GM21526 (cell line): ENCODE measurements at regions not wholly inside any gene's neighbourhood (a gene's known extent, or its start where the extent isn't known, plus 50 kb on each side); places are given as distances from the start of the nearest gene placed in this dataset.
"Not testable (repeated sequence)": the region's sequence is repeated elsewhere in the genome, so short reads cannot be mapped to it uniquely, and the experiment has no call there.

Experiments used
- ATAC-seq: cut with Tn5 transposase; IDR thresholded peaks from one replicate; pipeline ENCODE4 v1.9.1; 2021; ENCODE audit warnings: moderate library complexity; ENCODE audit not compliant: unreplicated experiment, low FRiP score

DNA sequence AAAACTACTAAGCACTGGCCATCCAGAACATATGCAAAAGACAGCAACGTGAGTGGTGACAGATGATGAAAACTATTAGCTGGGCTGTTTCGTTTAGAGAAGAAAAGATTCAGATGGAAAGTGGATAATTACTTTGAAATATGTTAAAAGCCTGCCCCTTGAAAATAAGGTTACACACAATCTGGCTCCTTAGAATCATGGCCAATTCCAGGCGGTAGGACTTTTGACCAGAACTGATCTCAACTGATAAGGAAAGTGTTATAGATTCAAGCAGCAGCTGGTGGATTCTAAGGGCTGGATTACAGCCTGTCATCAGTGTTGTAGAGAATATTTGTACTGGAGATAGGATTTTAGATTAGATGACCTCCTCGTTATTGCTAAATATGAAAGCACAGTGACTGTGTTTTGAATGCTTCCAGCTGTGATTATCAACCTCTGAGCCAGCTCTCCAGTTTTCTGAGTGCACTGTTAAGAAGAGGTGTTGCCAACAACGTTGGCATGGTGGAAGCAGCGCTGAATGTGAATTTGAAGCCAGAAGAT, 75.1 kb downstream of the KBTBD2 start:
- not testable (repeated sequence) for ATAC-seq

DNA sequence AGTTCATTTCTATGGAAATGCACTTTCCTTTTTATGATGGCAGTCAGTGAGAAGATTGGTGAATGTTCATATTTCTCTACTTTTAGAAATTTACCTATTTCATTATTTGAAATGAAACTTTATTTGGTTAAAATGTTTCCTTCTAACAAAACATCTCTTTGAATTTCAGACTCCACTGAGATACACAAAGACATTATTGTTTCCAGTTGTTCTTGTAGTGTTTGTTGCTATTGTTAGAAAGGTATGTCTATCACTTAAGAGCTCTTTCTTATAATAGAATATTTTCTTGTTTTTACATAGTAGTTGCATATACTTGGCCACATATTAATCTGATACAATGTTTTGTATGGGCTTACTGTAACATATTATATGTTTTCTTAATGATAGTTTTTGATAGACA, 76.8 kb downstream of the KBTBD2 start:
- not testable (repeated sequence) for ATAC-seq

GRCh38 chr7:32809871-32810270, 81.7 kb downstream of the KBTBD2 start:
- ATAC-seq, result no peak

DNA sequence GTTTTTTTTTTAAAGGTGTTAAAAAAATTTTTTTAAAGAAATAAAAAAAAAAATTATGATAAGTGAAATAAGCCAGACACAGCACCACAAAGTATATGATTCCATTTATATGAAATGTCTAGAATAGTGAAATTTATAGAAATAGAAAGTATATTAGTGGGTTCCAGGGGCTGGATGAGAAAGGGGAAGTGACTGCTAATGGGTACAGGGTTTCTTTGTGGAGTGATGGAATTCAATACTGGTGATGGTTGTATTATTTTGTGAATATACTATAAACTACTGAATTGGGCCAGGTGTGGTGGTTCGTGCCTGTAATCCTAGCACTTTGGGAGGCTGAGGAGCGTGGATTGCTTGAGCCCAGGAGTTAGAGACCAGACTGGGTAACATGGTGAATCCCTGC, 82.2 kb downstream of the KBTBD2 start:
- no peak for ATAC-seq

GRCh38 chr7:32803406-32804141, 88.0 kb downstream of the KBTBD2 start:
- no peak for ATAC-seq

DNA sequence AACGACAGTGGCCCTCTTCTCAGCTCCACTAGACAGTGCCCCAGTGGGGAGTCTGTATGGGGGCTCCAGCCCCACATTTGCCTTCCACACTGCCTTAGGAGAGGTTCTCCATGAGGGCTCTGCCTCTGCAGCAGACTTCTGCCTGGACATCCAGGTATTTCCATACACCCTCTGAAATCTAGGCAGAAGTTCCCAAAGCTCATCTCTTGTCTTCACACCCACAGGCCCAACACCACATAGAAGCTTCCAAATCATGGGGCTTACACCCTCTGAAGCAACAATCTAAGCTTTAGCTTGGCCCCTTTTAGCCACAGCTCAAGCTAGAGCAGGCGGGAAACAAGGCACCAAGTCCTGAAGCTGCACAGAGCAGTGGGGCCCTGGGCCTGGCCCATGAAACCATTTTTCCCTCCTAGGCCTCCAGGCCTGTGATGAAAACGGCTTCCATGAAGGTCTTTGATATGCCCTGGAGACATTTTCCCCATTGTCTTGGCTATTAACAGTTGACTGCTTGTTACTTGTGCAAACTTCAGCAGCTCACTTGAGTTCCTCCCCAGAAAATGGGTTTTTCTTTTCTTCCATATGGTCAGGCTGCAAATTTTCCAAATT, 89.2 kb downstream of the KBTBD2 start:
- ATAC-seq, result no peak

DNA sequence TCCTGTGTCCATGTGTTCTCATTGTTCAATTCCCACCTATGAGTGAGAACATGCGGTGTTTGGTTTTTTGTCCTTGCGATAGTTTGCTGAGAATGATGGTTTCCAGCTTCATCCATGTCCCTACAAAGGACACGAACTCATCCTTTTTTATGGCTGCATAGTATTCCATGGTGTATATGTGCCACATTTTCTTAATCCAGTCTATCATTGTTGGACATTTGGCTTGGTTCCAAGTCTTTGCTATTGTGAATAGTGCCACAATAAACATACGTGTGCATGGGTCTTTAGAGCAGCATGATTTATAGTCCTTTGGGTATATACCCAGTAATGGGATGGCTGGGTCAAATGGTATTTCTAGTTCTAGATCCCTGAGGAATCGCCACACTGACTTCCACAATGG, 98.5 kb downstream of the KBTBD2 start:
- not testable (repeated sequence) for ATAC-seq

GRCh38 chr7:32790766-32791430, 100.7 kb downstream of the KBTBD2 start:
- not testable (repeated sequence) for ATAC-seq

DNA sequence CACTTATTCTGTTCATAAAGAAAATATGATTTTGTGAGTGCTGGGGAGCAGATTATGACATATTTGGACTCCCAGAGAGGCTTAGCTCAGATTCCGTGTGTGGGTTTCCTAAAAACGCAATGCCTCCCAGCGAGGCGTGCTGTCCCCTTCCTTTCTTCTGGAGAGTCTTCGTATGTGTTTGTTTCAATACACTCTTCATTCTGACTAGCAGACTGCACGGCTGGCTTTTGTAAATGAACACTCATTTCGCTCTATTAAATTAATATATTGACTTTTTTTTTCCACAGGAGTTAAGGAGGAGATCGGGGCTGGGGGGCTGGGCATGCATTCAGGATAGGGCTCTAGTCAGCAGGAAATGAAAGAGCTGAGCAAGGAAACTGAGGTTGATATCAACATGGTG, 102.3 kb downstream of the KBTBD2 start:
- ATAC-seq, result not testable (repeated sequence)

GRCh38 chr7:32788174-32788573, 103.4 kb downstream of the KBTBD2 start:
- ATAC-seq, result not testable (repeated sequence)

GRCh38 chr7:32785365-32785944, 106.1 kb downstream of the KBTBD2 start:
- not testable (repeated sequence) for ATAC-seq

GRCh38 chr7:32779895-32780294, 111.7 kb downstream of the KBTBD2 start:
- not testable (repeated sequence) for ATAC-seq

DNA sequence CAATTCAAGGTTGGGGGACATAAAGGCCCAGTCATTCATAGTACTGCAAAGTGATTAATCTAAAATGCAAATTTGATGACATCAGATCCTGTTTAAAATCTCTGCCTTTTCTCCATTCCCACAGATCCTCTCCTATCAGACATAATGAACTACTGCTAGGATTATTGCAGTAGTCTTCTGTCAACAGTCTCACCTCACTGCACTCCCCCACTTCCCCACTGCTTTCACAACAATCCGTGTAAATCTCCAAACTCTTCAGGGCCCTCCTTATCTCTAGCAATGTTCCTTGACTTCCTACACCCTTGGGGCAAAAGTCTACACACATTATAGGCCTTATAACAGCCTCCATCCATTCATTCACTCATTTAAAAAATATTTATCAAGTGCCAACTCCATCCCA, 112.4 kb downstream of the KBTBD2 start:
- no peak for ATAC-seq

GRCh38 chr7:32777041-32777666, 114.4 kb downstream of the KBTBD2 start:
- not testable (repeated sequence) for ATAC-seq

- ATAC-seq, result not testable (repeated sequence)
Measured at GRCh38 chr7:32776318-32776717, 115.2 kb downstream of the KBTBD2 start.

DNA sequence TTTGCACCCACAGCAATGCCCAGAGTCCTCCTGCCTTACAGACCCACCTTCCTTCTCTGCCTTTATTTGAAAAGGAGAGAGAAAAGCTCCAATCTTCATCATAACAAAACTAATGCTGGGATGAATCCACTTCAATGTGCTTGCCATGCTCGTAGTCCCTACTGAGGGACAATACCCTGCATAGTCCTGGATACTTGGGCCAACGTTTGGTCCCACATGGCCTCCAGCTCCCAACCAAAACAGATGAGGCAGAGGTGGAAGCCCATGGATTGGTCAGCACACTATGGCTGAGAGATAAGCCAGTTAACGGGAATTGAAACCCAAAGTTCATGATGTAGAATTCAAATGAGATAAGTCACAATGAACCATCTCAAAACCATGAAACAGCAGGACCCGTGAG, 115.8 kb downstream of the KBTBD2 start:
- not testable (repeated sequence) for ATAC-seq

- ATAC-seq, result no peak
Measured at GRCh38 chr7:32774541-32774951, 117.0 kb downstream of the KBTBD2 start.

DNA sequence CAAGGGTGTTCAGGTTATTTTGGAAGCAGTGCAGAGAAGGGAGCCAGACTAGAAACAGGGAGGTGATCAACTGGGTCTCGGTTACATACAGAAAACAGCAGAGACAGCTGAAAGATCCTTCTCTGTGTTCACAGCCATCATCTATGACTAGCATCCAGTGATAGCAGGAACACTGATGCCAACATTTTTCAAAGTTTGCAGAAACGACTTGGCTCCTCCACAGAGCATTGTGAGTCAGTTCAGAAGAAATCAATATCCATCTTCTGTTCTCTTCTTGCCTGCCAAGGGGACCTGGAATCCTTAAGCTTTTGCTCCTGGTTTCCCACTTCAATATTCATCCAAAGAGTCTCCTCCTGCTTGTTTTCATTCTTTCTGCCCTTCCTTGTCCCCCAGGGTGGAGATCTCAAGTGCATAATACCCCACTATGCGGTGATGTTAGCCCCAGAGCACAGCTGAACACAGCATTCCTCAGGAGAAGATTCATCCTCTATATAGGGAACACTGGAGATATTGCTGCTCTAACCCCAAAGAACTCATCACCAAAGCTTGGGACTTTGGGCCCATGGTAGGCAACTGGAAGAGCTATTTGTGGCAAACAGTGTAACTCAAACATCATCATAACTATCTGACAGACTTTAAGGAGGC, 122.6 kb downstream of the KBTBD2 start:
- ATAC-seq, result not testable (repeated sequence)

DNA sequence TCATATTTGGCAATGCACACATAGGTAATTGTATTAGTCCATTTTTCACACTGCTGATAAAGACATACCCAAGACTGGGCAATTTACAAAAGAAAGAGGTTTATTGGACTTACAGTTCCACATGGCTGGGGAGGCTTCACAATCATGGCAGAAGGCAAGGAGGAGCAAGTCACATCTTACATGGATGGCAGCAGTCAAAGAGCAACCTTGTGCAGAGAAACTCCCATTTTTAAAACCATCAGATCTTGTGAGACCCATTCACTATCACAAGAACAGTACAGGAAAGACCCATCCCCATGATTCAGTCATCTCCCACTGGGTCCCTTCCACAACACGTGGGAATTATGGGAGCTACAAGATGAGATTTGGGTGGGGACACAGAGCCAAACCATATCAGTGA, 123.2 kb downstream of the KBTBD2 start:
- ATAC-seq, result not testable (repeated sequence)

GRCh38 chr7:32765649-32766251, 125.8 kb downstream of the KBTBD2 start:
- ATAC-seq, result not testable (repeated sequence)
